Smooth muscle cell (in vitro differentiated cells): ENCODE measurements at regions not wholly inside any gene's neighbourhood (a gene's known extent, or its start where the extent isn't known, plus 50 kb on each side); places are given as distances from the start of the nearest gene placed in this dataset.

ENCODE experiments used
- DNase-seq: peaks from one replicate; lab custom pipeline; 2025; ENCODE audit not compliant: unreplicated experiment; lab: John Stamatoyannopoulos, UW
- H2AFZ ChIP-seq: fragments of 200-600 bp; sonication (generic); 2 replicates; pipeline ENCODE4 v1.6.0; 2016; ENCODE audit warnings: antibody characterized with exemption, low read depth, mild to moderate bottlenecking
- H3F3A ChIP-seq: fragments of 200-600 bp; sonication (generic); 2 replicates; pipeline ENCODE4 v1.6.0; 2017; ENCODE audit warnings: antibody characterized with exemption, low read depth
- H3K27ac ChIP-seq: fragments of 200-600 bp; sonication (generic); 2 replicates; pipeline ENCODE4 v1.5.1; 2016; ENCODE audit warnings: low read depth, mild to moderate bottlenecking
- H3K27me3 ChIP-seq: fragments of 200-600 bp; sonication (generic); 2 replicates; pipeline ENCODE4 v1.6.1; 2016; ENCODE audit warnings: low read depth, mild to moderate bottlenecking
- H3K36me3 ChIP-seq: fragments of 200-600 bp; sonication (generic); 2 replicates; pipeline ENCODE4 v1.5.1; 2016; ENCODE audit warnings: low read depth
- H3K4me1 ChIP-seq: fragments of 200-600 bp; sonication (generic); 2 replicates; pipeline ENCODE4 v1.5.1; 2016; ENCODE audit warnings: low read depth
- H3K4me2 ChIP-seq: fragments of 200-600 bp; sonication (generic); 2 replicates; pipeline ENCODE4 v1.6.0; 2016; ENCODE audit warnings: mild to moderate bottlenecking
- H3K4me3 ChIP-seq: fragments of 200-600 bp; sonication (generic); 2 replicates; pipeline ENCODE4 v1.5.1; 2016; ENCODE audit warnings: mild to moderate bottlenecking
- H3K79me2 ChIP-seq: fragments of 200-600 bp; sonication (generic); 2 replicates; pipeline ENCODE4 v1.6.0; 2016; ENCODE audit warnings: low read depth, mild to moderate bottlenecking
- H3K9ac ChIP-seq: fragments of 200-600 bp; sonication (generic); 2 replicates; pipeline ENCODE4 v1.6.0; 2016; ENCODE audit warnings: low read depth
- H3K9me3 ChIP-seq: fragments of 200-600 bp; sonication (generic); replicated peaks from 2 replicates; pipeline ENCODE4 v1.5.1; 2016; ENCODE audit warnings: low read depth
- H4K20me1 ChIP-seq: fragments of 200-600 bp; sonication (generic); 2 replicates; pipeline ENCODE4 v1.6.0; 2016; ENCODE audit warnings: low read depth
- WGBS: methylation state at CpG from one replicate; pipeline ENCODE4 v1.1.7; 2016; ENCODE audit warnings: low lambda C conversion rate; 5-methylcytosine and 5-hydroxymethylcytosine counted together
- TF ChIP-seq, protein P1 (sequence below): fragments of 200-600 bp; sonication (generic); IDR thresholded peaks from 2 replicates; pipeline ENCODE4 v1.5.1; 2017; ENCODE audit warnings: borderline replicate concordance, mild to moderate bottlenecking, antibody characterized with exemption; ENCODE audit not compliant: insufficient read depth, poor library complexity, severe bottlenecking

DNA sequence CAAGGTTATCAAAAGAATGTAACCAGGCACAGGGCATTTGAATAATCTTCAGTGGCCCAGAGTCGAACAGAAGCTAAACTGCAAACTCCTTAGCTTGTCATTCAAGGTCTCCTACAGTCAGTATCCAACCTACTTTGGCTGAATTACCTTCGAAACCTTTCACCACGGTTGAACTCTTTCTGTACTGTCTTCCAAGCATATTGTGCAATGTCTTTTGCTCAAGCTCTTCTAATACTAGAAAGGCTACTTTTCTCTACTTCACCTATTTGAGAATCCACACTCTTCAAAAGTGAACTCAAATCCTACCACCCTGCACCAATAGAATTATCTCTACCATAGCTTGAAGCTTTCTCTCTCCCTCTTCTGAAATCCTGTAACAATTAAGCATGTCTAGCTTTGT lies 142.9 kb downstream of the NR4A2 start:
- H3F3A ChIP-seq = no peaks in the 10 kb centered on the region
- WGBS = 85% methylated on average over 3 of the region's 3 CpGs
- H3K27ac ChIP-seq = no peak overlapping the region
- TF ChIP-seq, protein P1, sequence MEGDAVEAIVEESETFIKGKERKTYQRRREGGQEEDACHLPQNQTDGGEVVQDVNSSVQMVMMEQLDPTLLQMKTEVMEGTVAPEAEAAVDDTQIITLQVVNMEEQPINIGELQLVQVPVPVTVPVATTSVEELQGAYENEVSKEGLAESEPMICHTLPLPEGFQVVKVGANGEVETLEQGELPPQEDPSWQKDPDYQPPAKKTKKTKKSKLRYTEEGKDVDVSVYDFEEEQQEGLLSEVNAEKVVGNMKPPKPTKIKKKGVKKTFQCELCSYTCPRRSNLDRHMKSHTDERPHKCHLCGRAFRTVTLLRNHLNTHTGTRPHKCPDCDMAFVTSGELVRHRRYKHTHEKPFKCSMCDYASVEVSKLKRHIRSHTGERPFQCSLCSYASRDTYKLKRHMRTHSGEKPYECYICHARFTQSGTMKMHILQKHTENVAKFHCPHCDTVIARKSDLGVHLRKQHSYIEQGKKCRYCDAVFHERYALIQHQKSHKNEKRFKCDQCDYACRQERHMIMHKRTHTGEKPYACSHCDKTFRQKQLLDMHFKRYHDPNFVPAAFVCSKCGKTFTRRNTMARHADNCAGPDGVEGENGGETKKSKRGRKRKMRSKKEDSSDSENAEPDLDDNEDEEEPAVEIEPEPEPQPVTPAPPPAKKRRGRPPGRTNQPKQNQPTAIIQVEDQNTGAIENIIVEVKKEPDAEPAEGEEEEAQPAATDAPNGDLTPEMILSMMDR = no peak
- no peak overlapping the region for H3K9ac ChIP-seq
- peak overlapping the region; percentile 4 for H3K4me3 ChIP-seq
- no peaks in the 10 kb centered on the region for H3K9me3 ChIP-seq
- H3K36me3 ChIP-seq = no peaks in the 10 kb centered on the region
- H3K27me3 ChIP-seq = no peaks in the 10 kb centered on the region
- DNase-seq = no peak
- no peak overlapping the region for H3K4me2 ChIP-seq
- H2AFZ ChIP-seq = no peak overlapping the region
- no peaks in the 10 kb centered on the region for H4K20me1 ChIP-seq
- no peaks in the 10 kb centered on the region for H3K79me2 ChIP-seq
- H3K4me1 ChIP-seq = no peaks in the 10 kb centered on the region

DNA sequence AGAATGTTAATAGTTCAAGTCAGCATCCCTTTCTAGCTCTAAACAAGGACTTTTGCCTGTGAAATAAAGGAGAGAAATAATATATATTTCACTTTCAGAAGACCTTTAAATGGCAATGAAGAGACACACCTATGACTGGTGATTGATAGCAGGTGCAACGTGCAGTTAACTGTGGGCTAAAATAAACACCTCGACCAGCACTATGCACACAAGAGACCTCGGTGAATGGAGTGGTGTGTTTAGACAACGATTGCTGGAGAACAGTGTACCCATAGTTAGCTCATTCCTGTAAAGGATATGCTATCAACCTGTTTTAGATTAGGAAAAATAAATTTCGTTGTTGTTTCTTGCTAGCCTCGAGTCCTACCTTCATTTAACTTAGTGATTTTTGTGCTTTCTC lies 143.4 kb downstream of the NR4A2 start:
- Histone ChIP-seq H3K4me1 (no peaks in the 10 kb centered on the region), H4K20me1 (no peaks in the 10 kb centered on the region), H3K36me3 (no peaks in the 10 kb centered on the region), H3K4me2 (no peak overlapping the region), H3K9ac (no peak overlapping the region), H3K27me3 (no peaks in the 10 kb centered on the region), H3K79me2 (no peaks in the 10 kb centered on the region), H2AFZ (no peak overlapping the region), H3F3A (no peaks in the 10 kb centered on the region), H3K27ac (no peak overlapping the region), H3K4me3 (peak overlapping the region; percentile 4), H3K9me3 (no peaks in the 10 kb centered on the region)
- TF ChIP-seq, protein P1 = no peak
- WGBS = 92% methylated on average over 6 of the region's 6 CpGs
- no peak for DNase-seq

DNA sequence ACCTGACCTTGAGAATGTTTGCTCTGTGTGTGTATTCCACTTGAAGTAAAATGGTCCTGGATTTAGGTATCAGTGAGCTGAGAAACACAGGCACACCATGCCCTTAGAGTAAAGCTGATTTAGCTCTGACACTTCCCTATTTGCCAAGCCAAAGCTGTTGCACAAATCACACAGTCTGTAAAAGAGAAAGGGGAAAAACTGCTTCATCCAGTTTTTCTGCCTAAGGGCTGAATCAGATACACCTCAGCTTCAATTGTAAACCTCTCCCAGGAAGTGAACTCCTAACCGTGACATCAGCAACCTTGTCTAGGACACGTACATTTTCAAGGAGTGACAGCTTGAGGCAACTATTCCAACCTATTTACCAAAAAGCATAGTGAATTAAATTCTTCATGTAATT lies 150.4 kb downstream of the NR4A2 start:
- H3K4me3 ChIP-seq = no peak overlapping the region
- no peaks in the 10 kb centered on the region for H3K27me3 ChIP-seq
- H3K9ac ChIP-seq = no peak overlapping the region
- WGBS = 44% methylated on average over 2 of the region's 2 CpGs
- peak overlapping the region; percentile 72 for H3K27ac ChIP-seq
- H3F3A ChIP-seq = no peaks in the 10 kb centered on the region
- H3K4me2 ChIP-seq = no peak overlapping the region
- no peak overlapping the region for H2AFZ ChIP-seq
- no peaks in the 10 kb centered on the region for H3K4me1 ChIP-seq
- DNase-seq = no peak
- no peaks in the 10 kb centered on the region for H4K20me1 ChIP-seq
- no peaks in the 10 kb centered on the region for H3K9me3 ChIP-seq
- TF ChIP-seq, protein P1 = no peak
- H3K36me3 ChIP-seq = no peaks in the 10 kb centered on the region
- H3K79me2 ChIP-seq = no peaks in the 10 kb centered on the region

DNA sequence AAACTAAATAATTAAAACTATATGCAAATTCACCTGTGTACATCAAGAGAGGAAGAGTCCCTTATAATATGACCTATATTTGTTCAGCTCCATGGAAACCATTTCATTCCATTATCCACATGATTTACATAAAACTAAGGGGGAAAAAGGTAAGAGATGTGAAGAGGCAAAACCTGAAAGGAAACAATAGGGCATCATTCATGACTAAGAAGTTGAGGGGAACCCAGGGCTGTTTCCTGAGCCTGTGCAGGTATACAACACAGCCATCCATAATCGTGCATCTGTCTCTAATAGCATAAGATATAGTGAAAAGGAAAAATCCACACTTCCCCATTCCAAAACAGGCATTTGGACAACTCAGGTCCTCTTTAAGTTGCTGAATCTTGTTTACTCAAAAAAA lies 151.3 kb downstream of the NR4A2 start:
- DNase-seq = no peak
- no peaks in the 10 kb centered on the region for H3K79me2 ChIP-seq
- H3K4me2 ChIP-seq = no peak overlapping the region
- no peaks in the 10 kb centered on the region for H3K4me1 ChIP-seq
- TF ChIP-seq, protein P1 = no peak
- 64% methylated on average over 1 of the region's 1 CpG for WGBS
- no peak overlapping the region for H3K9ac ChIP-seq
- H3K36me3 ChIP-seq = no peaks in the 10 kb centered on the region
- H2AFZ ChIP-seq = no peak overlapping the region
- no peaks in the 10 kb centered on the region for H4K20me1 ChIP-seq
- H3K9me3 ChIP-seq = no peaks in the 10 kb centered on the region
- H3F3A ChIP-seq = no peaks in the 10 kb centered on the region
- no peaks in the 10 kb centered on the region for H3K27me3 ChIP-seq
- H3K27ac ChIP-seq = peak overlapping the region; percentile 66
- H3K4me3 ChIP-seq = no peak overlapping the region
